H9 (cell line): ENCODE measurements at regions not wholly inside any gene's neighbourhood (a gene's known extent, or its start where the extent isn't known, plus 50 kb on each side); places are given as distances from the start of the nearest gene placed in this dataset.

Experiments
- DNase-seq: peaks from one replicate; pipeline ENCODE4 v3.0.0-alpha.2; 2017
- H2AFZ ChIP-seq: one replicate; pipeline ENCODE4 v1.6.1; 2013; ENCODE audit warnings: mild to moderate bottlenecking, low read length, control low read depth, moderate library complexity
- H2AK5ac ChIP-seq: 2 replicates; pipeline ENCODE4 v1.6.1; 2013; ENCODE audit warnings: low read length, control low read depth, mixed read lengths; ENCODE audit not compliant: insufficient read length
- H2BK120ac ChIP-seq: one replicate; pipeline ENCODE4 v1.6.1; 2013; ENCODE audit warnings: low read depth, mild to moderate bottlenecking, low read length, control low read depth, inconsistent platforms; ENCODE audit not compliant: poor library complexity, severe bottlenecking
- H2BK12ac ChIP-seq: 2 replicates; pipeline ENCODE4 v1.6.1; 2013; ENCODE audit warnings: low read length, control low read depth, mixed read lengths, low read depth; ENCODE audit not compliant: insufficient read length
- H2BK15ac ChIP-seq: 2 replicates; pipeline ENCODE4 v1.6.1; 2013; ENCODE audit warnings: low read depth, low read length, control low read depth
- H2BK20ac ChIP-seq: one replicate; pipeline ENCODE4 v1.6.1; 2013; ENCODE audit warnings: low read depth, mild to moderate bottlenecking, low read length, control low read depth, inconsistent platforms; ENCODE audit not compliant: poor library complexity, severe bottlenecking
- H2BK5ac ChIP-seq: 2 replicates; pipeline ENCODE4 v1.6.1; 2013; ENCODE audit warnings: low read length, control low read depth, mixed read lengths; ENCODE audit not compliant: insufficient read length
- H3K14ac ChIP-seq: 2 replicates; pipeline ENCODE4 v1.6.1; 2013; ENCODE audit warnings: low read length, control low read depth; ENCODE audit not compliant: insufficient read depth
- H3K18ac ChIP-seq: 2 replicates; pipeline ENCODE4 v1.6.1; 2013; ENCODE audit warnings: low read depth, mild to moderate bottlenecking, mixed read lengths, low read length, control low read depth; ENCODE audit not compliant: insufficient read length
- H3K23ac ChIP-seq: 2 replicates; pipeline ENCODE4 v1.6.1; 2013; ENCODE audit warnings: low read length, control low read depth, mixed read lengths, low read depth; ENCODE audit not compliant: insufficient read length
- H3K23me2 ChIP-seq: 2 replicates; pipeline ENCODE4 v1.6.1; 2013; ENCODE audit warnings: low read depth, mild to moderate bottlenecking, mixed read lengths, low read length, control low read depth; ENCODE audit not compliant: insufficient read length, poor library complexity, severe bottlenecking
- H3K27ac ChIP-seq: 2 replicates; pipeline ENCODE4 v1.5.1; 2013; ENCODE audit warnings: low read length, control low read depth, mixed read lengths, low read depth; ENCODE audit not compliant: insufficient read length
- H3K27me3 ChIP-seq: 2 replicates; pipeline ENCODE4 v1.6.1; 2013; ENCODE audit warnings: low read length, control low read depth, inconsistent platforms; ENCODE audit not compliant: insufficient read depth
- H3K4ac ChIP-seq: 2 replicates; pipeline ENCODE4 v1.6.1; 2013; ENCODE audit warnings: low read depth, mild to moderate bottlenecking, control low read depth, inconsistent platforms, low read length, moderate library complexity
- H3K4me1 ChIP-seq: 2 replicates; pipeline ENCODE4 v1.6.1; 2013; ENCODE audit warnings: low read length, control low read depth, inconsistent platforms; ENCODE audit not compliant: insufficient read depth
- H3K4me2 ChIP-seq: 2 replicates; pipeline ENCODE4 v1.6.1; 2013; ENCODE audit warnings: low read length, control low read depth, mixed read lengths; ENCODE audit not compliant: insufficient read length, insufficient read depth
- H3K56ac ChIP-seq: 2 replicates; pipeline ENCODE4 v1.6.1; 2013; ENCODE audit warnings: low read depth, mild to moderate bottlenecking, mixed read lengths, low read length, control low read depth; ENCODE audit not compliant: insufficient read length
- H3K79me1 ChIP-seq: 2 replicates; pipeline ENCODE4 v1.6.1; 2013; ENCODE audit warnings: low read depth, mild to moderate bottlenecking, moderate library complexity, low read length, control low read depth, inconsistent platforms; ENCODE audit not compliant: insufficient read depth, poor library complexity, severe bottlenecking
- H3K79me2 ChIP-seq: 2 replicates; pipeline ENCODE4 v1.6.1; 2013; ENCODE audit warnings: low read length, control low read depth, inconsistent platforms; ENCODE audit not compliant: insufficient read depth
- H3K9ac ChIP-seq: 2 replicates; pipeline ENCODE4 v1.6.1; 2013; ENCODE audit warnings: low read length, control low read depth, mixed read lengths; ENCODE audit not compliant: insufficient read length; ENCODE audit errors: extremely low read depth
- H3K9me3 ChIP-seq: one replicate; pipeline ENCODE4 v1.6.1; 2013; ENCODE audit warnings: low read depth, low read length, inconsistent platforms; ENCODE audit not compliant: control insufficient read depth
- H3T11ph ChIP-seq: one replicate; pipeline ENCODE4 v1.6.1; 2013; ENCODE audit warnings: mild to moderate bottlenecking, low read length, control low read depth, inconsistent platforms
- H4K20me1 ChIP-seq: one replicate; pipeline ENCODE4 v1.6.1; 2013; ENCODE audit not compliant: control insufficient read depth, insufficient read length, insufficient read depth
- H4K5ac ChIP-seq: 2 replicates; pipeline ENCODE4 v1.6.1; 2013; ENCODE audit warnings: low read depth, mild to moderate bottlenecking, mixed read lengths, low read length, control low read depth; ENCODE audit not compliant: insufficient read length
- H4K8ac ChIP-seq: replicated peaks from 2 replicates; pipeline ENCODE4 v1.6.1; 2013; ENCODE audit warnings: low read length, control low read depth, mixed read lengths, low read depth; ENCODE audit not compliant: insufficient read length
- H4K91ac ChIP-seq: 2 replicates; pipeline ENCODE4 v1.6.1; 2013; ENCODE audit warnings: low read depth, mild to moderate bottlenecking, moderate library complexity, mixed read lengths, low read length, control low read depth; ENCODE audit not compliant: insufficient read length
- H3K27ac Mint-ChIP-seq, 3 experiments: 2 replicates in 2 of 3; 3 replicates in 1 of 3; pipeline ENCODE4 v1.8.0; 2020 to 2021; ENCODE audit warnings: mixed read lengths in 3 of 3, mild to moderate bottlenecking in 1 of 3, moderate library complexity in 1 of 3
- H3K27me3 Mint-ChIP-seq: 2 replicates; pipeline ENCODE4 v1.8.0; 2021; ENCODE audit warnings: low read depth, mild to moderate bottlenecking, moderate library complexity, mixed read lengths
- H3K36me3 Mint-ChIP-seq, 3 experiments: 2 replicates in 2 of 3; 3 replicates in 1 of 3; pipeline ENCODE4 v1.8.0; 2020 to 2021; ENCODE audit warnings: low read depth in 3 of 3, mixed read lengths in 3 of 3; ENCODE audit not compliant: insufficient read depth in 1 of 3
- H3K4me1 Mint-ChIP-seq, 2 experiments: 2 replicates each; pipeline ENCODE4 v1.8.0; 2020; ENCODE audit warnings: mixed read lengths in 2 of 2
- H3K4me3 Mint-ChIP-seq, 2 experiments: 2 replicates in 1 of 2; 3 replicates in 1 of 2; pipeline ENCODE4 v1.8.0; 2020 to 2021; ENCODE audit warnings: mild to moderate bottlenecking in 2 of 2, mixed read lengths in 2 of 2, moderate library complexity in 1 of 2
- H3K9me3 Mint-ChIP-seq, 2 experiments: 2 replicates in 1 of 2; 3 replicates in 1 of 2; pipeline ENCODE4 v1.8.0; 2020; ENCODE audit warnings: mild to moderate bottlenecking in 2 of 2, mixed read lengths in 2 of 2, moderate library complexity in 1 of 2
- WGBS: extraction: QIAGEN DNeasy Blood & Tissue Kit; methylation state at CpG from one replicate; pipeline ENCODE4 v1.1.7; 2013; ENCODE audit warnings: missing lambda C conversion rate, low lambda C conversion rate, mixed read lengths; ENCODE audit not compliant: insufficient read length; ENCODE audit errors: extremely low coverage; 5-methylcytosine and 5-hydroxymethylcytosine counted together
- TF ChIP-seq, protein P1 (sequence below): fragments of 200-600 bp; sonication (generic); conservative IDR thresholded peaks from 3 replicates; pipeline ENCODE4 v1.8.0; 2021; ENCODE audit warnings: antibody characterized with exemption, mild to moderate bottlenecking

GRCh38 chr1:208950206-208950605 is 633.3 kb upstream of the CAMK1G start:
- H4K5ac ChIP-seq, result no peak overlapping the region
- no peak overlapping the region for H2BK12ac ChIP-seq
- H3K36me3 Mint-ChIP-seq, result no peaks in the 10 kb centered on the region; a peak in 1 of 7 replicates
- H4K8ac ChIP-seq, result no peak overlapping the region
- H3K27ac ChIP-seq, result no peak overlapping the region
- H2BK120ac ChIP-seq, result no peak overlapping the region
- no peak overlapping the region for H3K27ac Mint-ChIP-seq
- no peaks in the 10 kb centered on the region for H3K27me3 ChIP-seq
- H3K9me3 ChIP-seq, result no peaks in the 10 kb centered on the region
- peaks cover 0 to 6% of the 10 kb centered on the region in 2 experiments; a peak in 3 of 5 replicates for H3K9me3 Mint-ChIP-seq
- no peak overlapping the region for H2BK15ac ChIP-seq
- H3K23me2 ChIP-seq, result no peaks in the 10 kb centered on the region
- no peaks in the 10 kb centered on the region for H3K4me1 ChIP-seq
- H3K4ac ChIP-seq, result no peak overlapping the region
- H3K14ac ChIP-seq, result no peak overlapping the region
- H4K91ac ChIP-seq, result no peak overlapping the region
- no peak overlapping the region for H2AK5ac ChIP-seq
- peaks cover 6 to 14% of the 10 kb centered on the region in 2 experiments for H3K4me1 Mint-ChIP-seq
- no peaks in the 10 kb centered on the region for H4K20me1 ChIP-seq
- H3K56ac ChIP-seq, result no peak overlapping the region
- no peak overlapping the region for H3K4me3 Mint-ChIP-seq
- no peak overlapping the region for H3K23ac ChIP-seq
- no peak overlapping the region for H2BK5ac ChIP-seq
- no peaks in the 10 kb centered on the region for H3K27me3 Mint-ChIP-seq
- no peak overlapping the region for H2AFZ ChIP-seq
- DNase-seq, result no peak
- TF ChIP-seq, protein P1, sequence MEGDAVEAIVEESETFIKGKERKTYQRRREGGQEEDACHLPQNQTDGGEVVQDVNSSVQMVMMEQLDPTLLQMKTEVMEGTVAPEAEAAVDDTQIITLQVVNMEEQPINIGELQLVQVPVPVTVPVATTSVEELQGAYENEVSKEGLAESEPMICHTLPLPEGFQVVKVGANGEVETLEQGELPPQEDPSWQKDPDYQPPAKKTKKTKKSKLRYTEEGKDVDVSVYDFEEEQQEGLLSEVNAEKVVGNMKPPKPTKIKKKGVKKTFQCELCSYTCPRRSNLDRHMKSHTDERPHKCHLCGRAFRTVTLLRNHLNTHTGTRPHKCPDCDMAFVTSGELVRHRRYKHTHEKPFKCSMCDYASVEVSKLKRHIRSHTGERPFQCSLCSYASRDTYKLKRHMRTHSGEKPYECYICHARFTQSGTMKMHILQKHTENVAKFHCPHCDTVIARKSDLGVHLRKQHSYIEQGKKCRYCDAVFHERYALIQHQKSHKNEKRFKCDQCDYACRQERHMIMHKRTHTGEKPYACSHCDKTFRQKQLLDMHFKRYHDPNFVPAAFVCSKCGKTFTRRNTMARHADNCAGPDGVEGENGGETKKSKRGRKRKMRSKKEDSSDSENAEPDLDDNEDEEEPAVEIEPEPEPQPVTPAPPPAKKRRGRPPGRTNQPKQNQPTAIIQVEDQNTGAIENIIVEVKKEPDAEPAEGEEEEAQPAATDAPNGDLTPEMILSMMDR, result no peak
- no CpG with 5 or more reads among the region's 3 CpGs for WGBS
- H3T11ph ChIP-seq, result no peak overlapping the region
- H3K9ac ChIP-seq, result no peak overlapping the region
- H2BK20ac ChIP-seq, result no peak overlapping the region
- H3K79me1 ChIP-seq, result no peaks in the 10 kb centered on the region
- H3K79me2 ChIP-seq, result no peaks in the 10 kb centered on the region
- no peak overlapping the region for H3K18ac ChIP-seq
- no peak overlapping the region for H3K4me2 ChIP-seq
